ENCODE measurements at regions not wholly inside any gene's neighbourhood (a gene's known extent, or its start where the extent isn't known, plus 50 kb on each side); places are given as distances from the start of the nearest gene placed in this dataset.

DNA sequence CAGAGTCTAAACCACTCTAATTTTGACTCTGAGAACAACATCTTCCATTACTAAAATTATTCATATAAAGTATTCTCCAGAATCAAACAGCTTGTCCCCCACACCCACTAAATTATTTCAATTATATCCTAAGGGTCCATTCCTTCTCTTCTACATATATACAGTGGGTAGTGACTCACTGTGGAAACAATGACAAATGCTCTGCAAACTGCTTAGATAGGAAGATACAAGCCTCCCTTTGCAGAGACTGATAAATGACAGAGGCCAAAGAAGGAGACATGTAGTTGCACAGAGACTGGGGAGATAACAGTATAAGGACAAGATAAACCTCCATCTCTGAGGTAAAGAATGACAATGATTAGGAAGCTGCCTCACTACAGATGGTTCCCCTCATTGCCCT is 1087.4 kb downstream of the AGBL1 start:
- no peaks in the 10 kb centered on the region for H3K36me3 ChIP-seq
- TF ChIP-seq, protein P1, sequence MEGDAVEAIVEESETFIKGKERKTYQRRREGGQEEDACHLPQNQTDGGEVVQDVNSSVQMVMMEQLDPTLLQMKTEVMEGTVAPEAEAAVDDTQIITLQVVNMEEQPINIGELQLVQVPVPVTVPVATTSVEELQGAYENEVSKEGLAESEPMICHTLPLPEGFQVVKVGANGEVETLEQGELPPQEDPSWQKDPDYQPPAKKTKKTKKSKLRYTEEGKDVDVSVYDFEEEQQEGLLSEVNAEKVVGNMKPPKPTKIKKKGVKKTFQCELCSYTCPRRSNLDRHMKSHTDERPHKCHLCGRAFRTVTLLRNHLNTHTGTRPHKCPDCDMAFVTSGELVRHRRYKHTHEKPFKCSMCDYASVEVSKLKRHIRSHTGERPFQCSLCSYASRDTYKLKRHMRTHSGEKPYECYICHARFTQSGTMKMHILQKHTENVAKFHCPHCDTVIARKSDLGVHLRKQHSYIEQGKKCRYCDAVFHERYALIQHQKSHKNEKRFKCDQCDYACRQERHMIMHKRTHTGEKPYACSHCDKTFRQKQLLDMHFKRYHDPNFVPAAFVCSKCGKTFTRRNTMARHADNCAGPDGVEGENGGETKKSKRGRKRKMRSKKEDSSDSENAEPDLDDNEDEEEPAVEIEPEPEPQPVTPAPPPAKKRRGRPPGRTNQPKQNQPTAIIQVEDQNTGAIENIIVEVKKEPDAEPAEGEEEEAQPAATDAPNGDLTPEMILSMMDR (IDR thresholded peaks at IDR 0.05), result no peak
- no peaks in the 10 kb centered on the region for H3K27me3 ChIP-seq
- no peaks in the 10 kb centered on the region for H3K9me3 ChIP-seq
- H3K4me3 ChIP-seq, result no peak overlapping the region
- DNase-seq (ENCODE audit: low spot score), result no peak
- no peaks in the 10 kb centered on the region for H3K4me1 ChIP-seq
- no peak overlapping the region for H3K27ac ChIP-seq

GRCh38 chr15:87155771-87156170 is 1076.1 kb downstream of the AGBL1 start:
- Histone ChIP-seq H3K4me1 (no peaks in the 10 kb centered on the region), H3K9me3 (no peaks in the 10 kb centered on the region), H3K36me3 (no peaks in the 10 kb centered on the region), H3K27ac (no peak overlapping the region), H3K27me3 (no peaks in the 10 kb centered on the region), H3K4me3 (no peak overlapping the region)
- DNase-seq (ENCODE audit: low spot score), result no peak
- TF ChIP-seq, protein P1 (IDR thresholded peaks at IDR 0.05), result no peak

GRCh38 chr15:87154761-87155160 is 1075.1 kb downstream of the AGBL1 start:
- H3K36me3 ChIP-seq, result no peaks in the 10 kb centered on the region
- H3K27ac ChIP-seq, result no peak overlapping the region
- TF ChIP-seq, protein P1 (IDR thresholded peaks at IDR 0.05), result no peak
- H3K4me3 ChIP-seq, result no peak overlapping the region
- H3K4me1 ChIP-seq, result no peaks in the 10 kb centered on the region
- no peak for DNase-seq (ENCODE audit: low spot score)
- no peaks in the 10 kb centered on the region for H3K9me3 ChIP-seq
- no peaks in the 10 kb centered on the region for H3K27me3 ChIP-seq

DNA sequence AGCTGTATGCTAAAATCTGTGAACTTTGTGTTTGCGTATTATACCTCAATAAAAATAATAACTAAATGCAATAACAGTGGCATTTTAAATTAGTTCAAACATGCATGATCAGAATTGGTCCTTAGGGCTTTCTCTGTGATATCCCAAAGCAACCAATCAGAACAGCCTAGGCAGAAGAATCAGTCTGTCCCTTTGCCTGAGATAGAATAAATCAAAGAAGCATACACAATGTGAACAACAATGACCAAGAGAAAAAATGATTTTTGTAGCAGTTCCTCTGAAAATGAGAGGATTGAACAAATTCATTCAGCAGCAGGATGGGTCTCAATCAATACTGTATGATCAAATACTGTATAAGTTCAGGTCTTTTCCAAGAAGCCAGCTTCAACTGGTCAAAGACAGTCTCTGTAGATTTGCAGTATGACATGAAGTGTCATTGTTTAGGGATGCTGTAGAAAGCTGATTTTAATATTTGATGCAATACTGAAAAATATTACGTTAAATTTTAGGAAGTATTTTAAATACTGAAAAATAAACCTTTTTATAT is 1071.6 kb downstream of the AGBL1 start:
- TF ChIP-seq, protein P1 (IDR thresholded peaks at IDR 0.05), result no peak
- H3K9me3 ChIP-seq, result no peaks in the 10 kb centered on the region
- DNase-seq (ENCODE audit: low spot score), result no peak
- no peaks in the 10 kb centered on the region for H3K27me3 ChIP-seq
- no peaks in the 10 kb centered on the region for H3K4me1 ChIP-seq
- no peaks in the 10 kb centered on the region for H3K36me3 ChIP-seq
- H3K4me3 ChIP-seq, result no peak overlapping the region
- no peak overlapping the region for H3K27ac ChIP-seq

DNA sequence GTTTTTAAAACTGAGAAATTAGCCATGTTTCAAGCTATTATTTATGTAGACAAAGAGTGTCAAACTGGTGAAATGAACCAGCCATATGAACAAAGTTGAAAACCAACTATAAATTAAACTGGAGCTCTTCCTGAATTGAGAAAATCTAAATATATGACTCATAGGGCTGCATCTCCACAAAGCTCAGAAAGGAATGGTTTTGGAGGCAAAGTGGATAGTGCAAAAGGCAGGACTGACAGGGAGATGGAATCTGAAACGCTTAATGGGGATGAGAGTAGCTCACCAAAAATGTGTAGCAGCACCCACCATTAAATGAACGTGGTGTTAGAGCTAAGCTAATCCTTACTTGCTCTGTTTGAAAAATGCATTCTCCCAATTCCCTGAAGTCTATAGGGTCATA is 1066.0 kb downstream of the AGBL1 start:
- TF ChIP-seq, protein P1 (IDR thresholded peaks at IDR 0.05), result no peak
- Histone ChIP-seq H3K36me3 (no peaks in the 10 kb centered on the region), H3K9me3 (peaks cover 0 to 11% of the 10 kb centered on the region in 2 donors), H3K27me3 (no peaks in the 10 kb centered on the region), H3K4me3 (no peak overlapping the region), H3K4me1 (no peaks in the 10 kb centered on the region), H3K27ac (no peak overlapping the region)
- no peak for DNase-seq (ENCODE audit: low spot score)

- Histone ChIP-seq H3K36me3 (no peaks in the 10 kb centered on the region), H3K4me1 (no peaks in the 10 kb centered on the region), H3K4me3 (no peak overlapping the region), H3K27me3 (no peaks in the 10 kb centered on the region), H3K9me3 (peaks cover 0 to 11% of the 10 kb centered on the region in 2 donors), H3K27ac (no peak overlapping the region)
- TF ChIP-seq, protein P1 (IDR thresholded peaks at IDR 0.05), result no peak
- DNase-seq (ENCODE audit: low spot score), result no peak
Measured at GRCh38 chr15:87144775-87145174, 1065.1 kb downstream of the AGBL1 start.

Data from right atrium auricular region (tissue), 2 donors.